Mesendoderm (in vitro differentiated cells): ENCODE measurements at regions not wholly inside any gene's neighbourhood (a gene's known extent, or its start where the extent isn't known, plus 50 kb on each side); places are given as distances from the start of the nearest gene placed in this dataset. TPM values are rescaled to one million over a fixed set of nuclear protein-coding genes. Genes with fewer than 3 reads are reported as not detected.
A peak's percentile ranks its signal among the peaks of the same experiment; 100 is the strongest.

ENCODE experiments used
- DNase-seq: peaks from one replicate; pipeline ENCODE4 v3.0.0; 2013
- H2AK5ac ChIP-seq: 2 replicates; pipeline ENCODE4 v1.6.1; 2013; ENCODE audit warnings: low read length, inconsistent platforms
- H2BK120ac ChIP-seq: 2 replicates; pipeline ENCODE4 v1.6.1; 2013; ENCODE audit warnings: low read depth, mild to moderate bottlenecking, low read length, moderate library complexity, mixed read lengths
- H2BK15ac ChIP-seq: replicated peaks from 2 replicates; pipeline ENCODE4 v1.6.1; 2013; ENCODE audit warnings: low read depth, mild to moderate bottlenecking, moderate library complexity
- H2BK5ac ChIP-seq: 2 replicates; pipeline ENCODE4 v1.6.1; 2013; ENCODE audit warnings: low read length, inconsistent platforms
- H3K18ac ChIP-seq: 2 replicates; pipeline ENCODE4 v1.6.1; 2013; ENCODE audit warnings: mild to moderate bottlenecking, low read length, mixed read lengths
- H3K23ac ChIP-seq: one replicate; pipeline ENCODE4 v1.6.1; 2013; ENCODE audit warnings: low read length
- H3K27ac ChIP-seq: 2 replicates; pipeline ENCODE4 v1.5.1; 2013; ENCODE audit warnings: low read depth, mild to moderate bottlenecking, inconsistent platforms, low read length, moderate library complexity
- H3K27me3 ChIP-seq: 2 replicates; pipeline ENCODE4 v1.6.1; 2013; ENCODE audit warnings: low read length, control low read depth, mild to moderate bottlenecking, inconsistent platforms; ENCODE audit not compliant: insufficient read depth, poor library complexity
- H3K36me3 ChIP-seq: 2 replicates; pipeline ENCODE4 v1.6.1; 2013; ENCODE audit warnings: low read length, inconsistent platforms; ENCODE audit not compliant: control insufficient read depth, insufficient read depth
- H3K4ac ChIP-seq: one replicate; pipeline ENCODE4 v1.6.1; 2013; ENCODE audit warnings: low read depth, mild to moderate bottlenecking, low read length, moderate library complexity
- H3K4me1 ChIP-seq: 2 replicates; pipeline ENCODE4 v1.6.1; 2013; ENCODE audit warnings: low read depth, low read length, inconsistent platforms; ENCODE audit not compliant: control insufficient read depth
- H3K4me2 ChIP-seq: 2 replicates; pipeline ENCODE4 v1.6.1; 2013; ENCODE audit warnings: low read length
- H3K4me3 ChIP-seq: 2 replicates; pipeline ENCODE4 v1.5.1; 2013; ENCODE audit warnings: mild to moderate bottlenecking, low read length
- H3K56ac ChIP-seq: one replicate; pipeline ENCODE4 v1.6.1; 2013; ENCODE audit warnings: low read length
- H3K79me1 ChIP-seq: 2 replicates; pipeline ENCODE4 v1.6.1; 2013; ENCODE audit warnings: low read length, inconsistent platforms
- H3K79me2 ChIP-seq: 2 replicates; pipeline ENCODE4 v1.6.1; 2013; ENCODE audit warnings: mild to moderate bottlenecking, low read length; ENCODE audit not compliant: control insufficient read depth, insufficient read depth
- H3K9ac ChIP-seq: 2 replicates; pipeline ENCODE4 v1.6.1; 2013; ENCODE audit warnings: low read length, inconsistent platforms
- H4K5ac ChIP-seq: one replicate; pipeline ENCODE4 v1.6.1; 2013; ENCODE audit warnings: low read length
- H4K8ac ChIP-seq: one replicate; pipeline ENCODE4 v1.6.1; 2013; ENCODE audit warnings: low read depth, mild to moderate bottlenecking, control low read depth, low read length, moderate library complexity
- WGBS: extraction: QIAGEN DNeasy Blood & Tissue Kit; methylation state at CpG from one replicate; pipeline ENCODE4 v1.1.7; 2013; ENCODE audit warnings: low lambda C conversion rate, missing lambda C conversion rate; ENCODE audit not compliant: insufficient coverage; ENCODE audit errors: extremely low coverage; 5-methylcytosine and 5-hydroxymethylcytosine counted together
- small RNA-seq: library from polyadenylated mRNA; stranded (forward); fragments of <200 nt; extraction: miRNeasy Mini kit (QIAGEN cat#:217004); gene quantifications from one replicate; pipeline ENCODE3, GENCODE V24; 2013; ENCODE audit not compliant: insufficient read depth

DNA sequence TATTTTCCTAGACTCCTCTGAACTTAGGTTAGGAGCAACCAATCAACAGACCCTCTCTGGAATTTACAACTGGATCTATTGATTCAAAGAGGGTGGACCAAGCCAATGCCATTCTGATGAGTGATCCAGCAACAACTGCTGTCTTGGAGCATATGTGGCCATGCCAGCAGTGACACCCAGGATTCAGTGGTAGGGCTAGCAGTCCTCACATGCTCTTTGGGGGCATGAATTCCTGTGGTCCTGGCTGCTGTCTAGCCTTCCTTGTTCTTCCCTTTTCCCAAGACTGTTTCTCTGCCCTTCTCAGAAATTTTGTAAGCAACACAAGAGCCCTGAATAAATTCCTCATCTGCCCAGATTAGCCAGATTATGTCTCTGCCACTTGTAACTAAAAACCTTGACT is 61.5 kb upstream of the GATB start:
- Histone ChIP-seq H3K4me1 (no peaks in the 10 kb centered on the region), H4K5ac (no peak overlapping the region), H3K79me2 (no peaks in the 10 kb centered on the region), H3K4me3 (no peak overlapping the region), H2AK5ac (no peak overlapping the region), H3K36me3 (no peaks in the 10 kb centered on the region), H3K79me1 (no peaks in the 10 kb centered on the region), H3K27ac (no peak overlapping the region), H2BK5ac (no peak overlapping the region), H3K4me2 (no peak overlapping the region), H3K18ac (no peak overlapping the region), H3K23ac (no peak overlapping the region), H2BK15ac (no peak overlapping the region), H4K8ac (no peak overlapping the region), H2BK120ac (no peak overlapping the region), H3K27me3 (no peaks in the 10 kb centered on the region), H3K9ac (no peak overlapping the region), H3K4ac (no peak overlapping the region), H3K56ac (no peak overlapping the region)
- no peak for DNase-seq

DNA sequence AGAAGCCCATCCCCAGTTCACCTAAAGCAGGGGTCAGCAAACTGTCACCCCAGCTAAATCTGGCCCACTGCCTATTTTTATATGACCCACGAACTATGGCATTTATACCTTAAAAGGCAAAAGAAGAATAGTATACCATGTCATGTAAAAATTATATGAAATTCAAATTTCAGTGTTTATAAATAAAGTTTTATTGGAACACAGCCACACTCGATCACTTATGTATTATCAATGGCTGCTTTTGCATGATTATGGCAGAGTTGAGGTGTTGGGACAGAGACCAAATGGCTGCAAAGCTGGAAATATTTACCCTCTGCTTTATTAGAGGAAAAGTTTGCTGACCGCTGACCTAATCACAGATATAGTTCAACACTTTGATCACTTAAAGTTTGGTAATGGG is 59.2 kb upstream of the GATB start:
- Histone ChIP-seq H3K79me2 (no peaks in the 10 kb centered on the region), H3K27me3 (no peaks in the 10 kb centered on the region), H3K9ac (no peak overlapping the region), H4K5ac (no peak overlapping the region), H3K4me3 (no peak overlapping the region), H3K27ac (no peak overlapping the region), H2BK15ac (no peak overlapping the region), H4K8ac (no peak overlapping the region), H3K23ac (no peak overlapping the region), H3K56ac (no peak overlapping the region), H2BK120ac (no peak overlapping the region), H3K36me3 (no peaks in the 10 kb centered on the region), H3K79me1 (no peaks in the 10 kb centered on the region), H2BK5ac (no peak overlapping the region), H2AK5ac (no peak overlapping the region), H3K18ac (no peak overlapping the region), H3K4ac (no peak overlapping the region), H3K4me2 (no peak overlapping the region), H3K4me1 (no peaks in the 10 kb centered on the region)
- DNase-seq: no peak
- whole genome bisulfite sequencing: no CpG with 5 or more reads among the region's 3 CpGs

DNA sequence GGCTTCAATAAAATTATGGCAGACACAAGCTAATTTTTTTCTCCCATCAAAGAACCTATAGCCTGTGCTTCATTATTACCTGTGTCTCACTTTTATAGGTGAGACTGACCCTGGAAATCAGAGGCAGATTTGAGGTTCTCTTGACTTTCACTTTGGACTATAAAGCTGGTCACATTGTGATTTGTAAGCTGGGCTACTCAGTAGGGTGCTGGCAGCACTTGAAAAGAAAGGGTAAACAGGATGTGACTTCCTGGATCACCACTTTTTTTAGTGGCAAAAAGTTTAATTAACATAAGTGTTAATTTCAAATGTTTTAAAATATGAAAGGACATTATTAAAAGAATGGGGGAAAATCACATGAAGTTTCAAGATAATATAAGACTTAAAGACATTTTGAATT is 50.6 kb upstream of the GATB start:
- Histone ChIP-seq H3K4me2 (no peak overlapping the region), H2BK5ac (no peak overlapping the region), H3K79me2 (no peaks in the 10 kb centered on the region), H2AK5ac (no peak overlapping the region), H4K5ac (no peak overlapping the region), H3K27ac (no peak overlapping the region), H3K4ac (no peak overlapping the region), H3K18ac (no peak overlapping the region), H2BK120ac (no peak overlapping the region), H3K27me3 (no peaks in the 10 kb centered on the region), H3K9ac (no peak overlapping the region), H3K79me1 (no peaks in the 10 kb centered on the region), H2BK15ac (no peak overlapping the region), H3K36me3 (no peaks in the 10 kb centered on the region), H3K4me3 (no peak overlapping the region), H3K23ac (no peak overlapping the region), H4K8ac (no peak overlapping the region), H3K4me1 (peaks cover 5% of the 10 kb centered on the region), H3K56ac (no peak overlapping the region)
- peak; percentile 29 for DNase-seq

Small RNAs in the stretch of these regions (small RNA-seq; reads per million reads assigned to genes)
- gene RN7SL446P: not detected
- gene RNA5SP169: not detected
